T-helper 2 cell treated with Interferon-gamma antibody and Interleukin-4, amounts not matched to agents 5 μg/mL and 100 μg/mL, for 36 hours (primary cell): ENCODE measurements at regions not wholly inside any gene's neighbourhood (a gene's known extent, or its start where the extent isn't known, plus 50 kb on each side); places are given as distances from the start of the nearest gene placed in this dataset.

Experiments
- DNase-seq: peaks from one replicate; pipeline ENCODE4 v3.0.0; 2021; ENCODE audit warnings: low spot score
- H3K27ac Mint-ChIP-seq: one replicate; pipeline ENCODE4 v1.8.0; 2021; ENCODE audit warnings: mild to moderate bottlenecking, mixed read lengths
- H3K27me3 Mint-ChIP-seq: one replicate; pipeline ENCODE4 v1.8.0; 2021; ENCODE audit warnings: low read depth, mixed read lengths
- H3K36me3 Mint-ChIP-seq: one replicate; pipeline ENCODE4 v1.8.0; 2021; ENCODE audit warnings: low read depth, mixed read lengths
- H3K4me1 Mint-ChIP-seq: one replicate; pipeline ENCODE4 v1.8.0; 2021; ENCODE audit warnings: low read depth, mixed read lengths
- H3K4me3 Mint-ChIP-seq: one replicate; pipeline ENCODE4 v1.8.0; 2022; ENCODE audit warnings: mild to moderate bottlenecking, moderate library complexity, mixed read lengths
- H3K9me3 Mint-ChIP-seq: one replicate; pipeline ENCODE4 v1.8.0; 2021; ENCODE audit warnings: mixed read lengths

- DNase-seq: no peak
- no peaks in the 10 kb centered on the region for H3K36me3 Mint-ChIP-seq
- no peaks in the 10 kb centered on the region for H3K9me3 Mint-ChIP-seq
- no peak overlapping the region for H3K4me3 Mint-ChIP-seq
- H3K27ac Mint-ChIP-seq: no peak overlapping the region
- no peaks in the 10 kb centered on the region for H3K27me3 Mint-ChIP-seq
- H3K4me1 Mint-ChIP-seq: no peaks in the 10 kb centered on the region
These were observed 364.6 kb upstream of the TBL1XR1 start for GRCh38 chr3:177561769-177562392.

- no peak overlapping the region for H3K27ac Mint-ChIP-seq
- DNase-seq: no peak
- no peaks in the 10 kb centered on the region for H3K36me3 Mint-ChIP-seq
- no peak overlapping the region for H3K4me3 Mint-ChIP-seq
- no peaks in the 10 kb centered on the region for H3K4me1 Mint-ChIP-seq
- no peaks in the 10 kb centered on the region for H3K27me3 Mint-ChIP-seq
- no peaks in the 10 kb centered on the region for H3K9me3 Mint-ChIP-seq
These were observed 366.0 kb upstream of the TBL1XR1 start for GRCh38 chr3:177563243-177563780.

GRCh38 chr3:177563792-177564191 lies 366.5 kb upstream of the TBL1XR1 start:
- H3K4me3 Mint-ChIP-seq: no peak overlapping the region

GRCh38 chr3:177565981-177566380 lies 368.7 kb upstream of the TBL1XR1 start:
- Mint-ChIP-seq H3K27ac (no peak overlapping the region), H3K27me3 (no peaks in the 10 kb centered on the region)

More at GRCh38 chr3:177563792-177564191, 366.5 kb upstream of the TBL1XR1 start:
- Mint-ChIP-seq H3K9me3 (no peaks in the 10 kb centered on the region), H3K4me1 (no peaks in the 10 kb centered on the region), H3K36me3 (no peaks in the 10 kb centered on the region), H3K27me3 (no peaks in the 10 kb centered on the region), H3K27ac (no peak overlapping the region)
- no peak for DNase-seq

GRCh38 chr3:177567833-177568232 lies 370.6 kb upstream of the TBL1XR1 start:
- H3K4me1 Mint-ChIP-seq: peaks cover 8% of the 10 kb centered on the region
- H3K4me3 Mint-ChIP-seq: no peak overlapping the region
- DNase-seq: no peak
- H3K27me3 Mint-ChIP-seq: no peaks in the 10 kb centered on the region
- peaks cover 4% of the 10 kb centered on the region for H3K9me3 Mint-ChIP-seq
- H3K36me3 Mint-ChIP-seq: no peaks in the 10 kb centered on the region
- H3K27ac Mint-ChIP-seq: no peak overlapping the region

More at GRCh38 chr3:177565981-177566380, 368.7 kb upstream of the TBL1XR1 start:
- H3K36me3 Mint-ChIP-seq: no peaks in the 10 kb centered on the region
- DNase-seq: no peak
- peaks cover 4% of the 10 kb centered on the region for H3K9me3 Mint-ChIP-seq
- H3K4me1 Mint-ChIP-seq: peaks cover 8% of the 10 kb centered on the region
- no peak overlapping the region for H3K4me3 Mint-ChIP-seq

GRCh38 chr3:177569193-177569592 lies 371.9 kb upstream of the TBL1XR1 start:
- H3K36me3 Mint-ChIP-seq: no peaks in the 10 kb centered on the region
- no peak for DNase-seq
- H3K27ac Mint-ChIP-seq: no peak overlapping the region
- H3K4me3 Mint-ChIP-seq: no peak overlapping the region
- peaks cover 8% of the 10 kb centered on the region for H3K4me1 Mint-ChIP-seq
- no peaks in the 10 kb centered on the region for H3K27me3 Mint-ChIP-seq
- H3K9me3 Mint-ChIP-seq: peaks cover 4% of the 10 kb centered on the region

GRCh38 chr3:177569875-177570657 lies 372.8 kb upstream of the TBL1XR1 start:
- peaks cover 8% of the 10 kb centered on the region for H3K4me1 Mint-ChIP-seq
- peaks cover 4% of the 10 kb centered on the region for H3K9me3 Mint-ChIP-seq
- no peak overlapping the region for H3K4me3 Mint-ChIP-seq
- no peak for DNase-seq
- H3K27ac Mint-ChIP-seq: no peak overlapping the region
- H3K36me3 Mint-ChIP-seq: no peaks in the 10 kb centered on the region
- peaks cover 3% of the 10 kb centered on the region for H3K27me3 Mint-ChIP-seq

- DNase-seq: no peak
- peaks cover 4% of the 10 kb centered on the region for H3K9me3 Mint-ChIP-seq
- H3K27me3 Mint-ChIP-seq: peaks cover 4% of the 10 kb centered on the region
- H3K4me3 Mint-ChIP-seq: no peak overlapping the region
- no peak overlapping the region for H3K27ac Mint-ChIP-seq
- no peaks in the 10 kb centered on the region for H3K36me3 Mint-ChIP-seq
- H3K4me1 Mint-ChIP-seq: peaks cover 8% of the 10 kb centered on the region
These were observed 374.1 kb upstream of the TBL1XR1 start for GRCh38 chr3:177571271-177571943.

GRCh38 chr3:177571944-177572315 lies 374.6 kb upstream of the TBL1XR1 start:
- peaks cover 4% of the 10 kb centered on the region for H3K9me3 Mint-ChIP-seq
- H3K36me3 Mint-ChIP-seq: no peaks in the 10 kb centered on the region
- no peak overlapping the region for H3K27ac Mint-ChIP-seq
- peaks cover 8% of the 10 kb centered on the region for H3K4me1 Mint-ChIP-seq
- no peak overlapping the region for H3K4me3 Mint-ChIP-seq
- H3K27me3 Mint-ChIP-seq: peaks cover 4% of the 10 kb centered on the region
- DNase-seq: no peak

GRCh38 chr3:177574222-177574856 lies 377.1 kb upstream of the TBL1XR1 start:
- peaks cover 4% of the 10 kb centered on the region for H3K27me3 Mint-ChIP-seq
- no peak overlapping the region for H3K27ac Mint-ChIP-seq
- DNase-seq: no peak
- no peak overlapping the region for H3K4me3 Mint-ChIP-seq
- peaks cover 8% of the 10 kb centered on the region for H3K4me1 Mint-ChIP-seq
- no peaks in the 10 kb centered on the region for H3K36me3 Mint-ChIP-seq
- H3K9me3 Mint-ChIP-seq: peaks cover 4% of the 10 kb centered on the region

GRCh38 chr3:177576746-177577145 lies 379.5 kb upstream of the TBL1XR1 start:
- no peaks in the 10 kb centered on the region for H3K36me3 Mint-ChIP-seq
- no peak overlapping the region for H3K4me3 Mint-ChIP-seq
- H3K4me1 Mint-ChIP-seq: no peaks in the 10 kb centered on the region
- no peak overlapping the region for H3K27ac Mint-ChIP-seq
- peaks cover 4% of the 10 kb centered on the region for H3K27me3 Mint-ChIP-seq
- no peak for DNase-seq
- no peaks in the 10 kb centered on the region for H3K9me3 Mint-ChIP-seq

- H3K4me1 Mint-ChIP-seq: no peaks in the 10 kb centered on the region
- peaks cover 5% of the 10 kb centered on the region for H3K9me3 Mint-ChIP-seq
- H3K4me3 Mint-ChIP-seq: no peak overlapping the region
- H3K36me3 Mint-ChIP-seq: no peaks in the 10 kb centered on the region
- H3K27me3 Mint-ChIP-seq: peaks cover 4% of the 10 kb centered on the region
- no peak overlapping the region for H3K27ac Mint-ChIP-seq
- no peak for DNase-seq
These were observed 381.2 kb upstream of the TBL1XR1 start for GRCh38 chr3:177578488-177578887.

- Mint-ChIP-seq H3K4me3 (no peak overlapping the region), H3K4me1 (no peaks in the 10 kb centered on the region), H3K27me3 (peaks cover 4% of the 10 kb centered on the region), H3K36me3 (no peaks in the 10 kb centered on the region), H3K27ac (no peak overlapping the region), H3K9me3 (peaks cover 5% of the 10 kb centered on the region)
- no peak for DNase-seq
These were observed 382.1 kb upstream of the TBL1XR1 start for GRCh38 chr3:177579419-177579818.

- no peak overlapping the region for H3K4me3 Mint-ChIP-seq
- H3K9me3 Mint-ChIP-seq: peaks cover 5% of the 10 kb centered on the region
- H3K27ac Mint-ChIP-seq: no peak overlapping the region
- H3K27me3 Mint-ChIP-seq: no peaks in the 10 kb centered on the region
- H3K4me1 Mint-ChIP-seq: no peaks in the 10 kb centered on the region
- H3K36me3 Mint-ChIP-seq: no peaks in the 10 kb centered on the region
- no peak for DNase-seq
These were observed 383.2 kb upstream of the TBL1XR1 start for GRCh38 chr3:177580437-177580836.
